ENCODE measurements at regions not wholly inside any gene's neighbourhood (a gene's known extent, or its start where the extent isn't known, plus 50 kb on each side); places are given as distances from the start of the nearest gene placed in this dataset.

DNA sequence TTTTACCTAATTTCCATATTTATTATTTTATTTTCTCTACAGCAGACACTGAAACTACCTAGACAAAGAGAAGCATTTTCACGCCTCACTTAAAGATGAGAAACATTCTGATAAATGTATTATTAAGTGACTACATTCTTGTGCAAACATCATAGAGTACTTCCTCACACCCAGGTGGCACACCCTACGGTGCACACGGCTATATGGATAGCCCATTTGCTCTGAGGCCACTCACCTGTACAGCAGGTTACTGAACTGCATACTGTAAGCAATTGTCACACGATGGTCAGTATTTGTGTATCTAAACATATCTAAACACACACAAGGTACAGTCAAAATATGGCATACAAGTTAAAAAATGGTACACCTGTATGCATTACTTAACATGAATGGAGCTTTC is 481.4 kb downstream of the CMPK2 start:
- H3K27ac ChIP-seq (ENCODE audit: low read length) = no peak overlapping the region
- no peaks in the 10 kb centered on the region for H4K20me1 ChIP-seq (ENCODE audit: insufficient read depth, low read length)
- no peaks in the 10 kb centered on the region for H3K4me1 ChIP-seq (ENCODE audit: insufficient read depth, low read length)
- no peaks in the 10 kb centered on the region for H3K9me3 ChIP-seq (ENCODE audit: insufficient read depth, low read length, severe bottlenecking)
- ATAC-seq (ENCODE audit: insufficient read depth, low read depth) (no peak), DNase-seq (no peak)
- no peaks in the 10 kb centered on the region for H3K36me3 ChIP-seq (ENCODE audit: insufficient read depth, low read length)
- no peak overlapping the region for H3K9ac ChIP-seq (ENCODE audit: low read depth, low read length)
- no peak overlapping the region for H2AFZ ChIP-seq (ENCODE audit: low read depth, low read length)
- no peak overlapping the region for H3K4me3 ChIP-seq (ENCODE audit: low read depth in 1 of 2, low read length in 2 of 2)
- no peak for TF ChIP-seq EZH2 (IDR thresholded peaks at IDR 0.05; ENCODE audit: borderline replicate concordance, low read depth, low read length, severe bottlenecking)
- no peaks in the 10 kb centered on the region for H3K79me2 ChIP-seq (ENCODE audit: insufficient read depth, low read length)
- H3K4me2 ChIP-seq (ENCODE audit: insufficient read depth, low read length) = no peak overlapping the region
- no peaks in the 10 kb centered on the region for H3K27me3 ChIP-seq (ENCODE audit: insufficient read depth, low read length, poor library complexity)

DNA sequence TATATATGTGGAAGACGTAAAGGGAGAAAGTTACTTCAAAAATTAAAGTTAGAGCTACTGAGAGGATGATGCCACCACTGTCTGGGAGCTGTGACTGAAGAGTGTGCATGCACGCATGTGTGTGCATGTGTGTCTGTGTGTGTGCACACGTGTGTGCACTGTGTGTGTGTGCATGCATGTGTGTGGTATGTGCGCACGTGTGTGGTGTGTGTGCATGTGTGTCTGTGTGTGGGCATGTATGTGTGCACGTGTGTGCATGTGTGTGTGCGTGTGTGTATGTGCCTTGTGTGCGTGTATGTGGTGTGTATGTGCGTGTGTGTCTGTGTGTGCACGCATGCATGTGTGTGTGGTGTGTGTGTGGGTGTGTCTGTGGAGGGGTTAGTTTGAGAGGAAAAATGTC is 473.4 kb downstream of the CMPK2 start:
- H3K4me1 ChIP-seq (ENCODE audit: insufficient read depth, low read length) = no peaks in the 10 kb centered on the region
- no peak for DNase-seq
- H2AFZ ChIP-seq (ENCODE audit: low read depth, low read length) = no peak overlapping the region
- H3K4me3 ChIP-seq (ENCODE audit: low read depth in 1 of 2, low read length in 2 of 2) = no peak overlapping the region
- H3K36me3 ChIP-seq (ENCODE audit: insufficient read depth, low read length) = no peaks in the 10 kb centered on the region
- no peak overlapping the region for H3K27ac ChIP-seq (ENCODE audit: low read length)
- no peaks in the 10 kb centered on the region for H3K27me3 ChIP-seq (ENCODE audit: insufficient read depth, low read length, poor library complexity)
- H3K9me3 ChIP-seq (ENCODE audit: insufficient read depth, low read length, severe bottlenecking) = no peaks in the 10 kb centered on the region
- H4K20me1 ChIP-seq (ENCODE audit: insufficient read depth, low read length) = no peaks in the 10 kb centered on the region
- no peak overlapping the region for H3K9ac ChIP-seq (ENCODE audit: low read depth, low read length)
- TF ChIP-seq, protein P1, sequence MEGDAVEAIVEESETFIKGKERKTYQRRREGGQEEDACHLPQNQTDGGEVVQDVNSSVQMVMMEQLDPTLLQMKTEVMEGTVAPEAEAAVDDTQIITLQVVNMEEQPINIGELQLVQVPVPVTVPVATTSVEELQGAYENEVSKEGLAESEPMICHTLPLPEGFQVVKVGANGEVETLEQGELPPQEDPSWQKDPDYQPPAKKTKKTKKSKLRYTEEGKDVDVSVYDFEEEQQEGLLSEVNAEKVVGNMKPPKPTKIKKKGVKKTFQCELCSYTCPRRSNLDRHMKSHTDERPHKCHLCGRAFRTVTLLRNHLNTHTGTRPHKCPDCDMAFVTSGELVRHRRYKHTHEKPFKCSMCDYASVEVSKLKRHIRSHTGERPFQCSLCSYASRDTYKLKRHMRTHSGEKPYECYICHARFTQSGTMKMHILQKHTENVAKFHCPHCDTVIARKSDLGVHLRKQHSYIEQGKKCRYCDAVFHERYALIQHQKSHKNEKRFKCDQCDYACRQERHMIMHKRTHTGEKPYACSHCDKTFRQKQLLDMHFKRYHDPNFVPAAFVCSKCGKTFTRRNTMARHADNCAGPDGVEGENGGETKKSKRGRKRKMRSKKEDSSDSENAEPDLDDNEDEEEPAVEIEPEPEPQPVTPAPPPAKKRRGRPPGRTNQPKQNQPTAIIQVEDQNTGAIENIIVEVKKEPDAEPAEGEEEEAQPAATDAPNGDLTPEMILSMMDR (IDR thresholded peaks at IDR 0.05; ENCODE audit: borderline replicate concordance, extremely low read depth, low read length, poor library complexity, severe bottlenecking) = no peak
- TF ChIP-seq EZH2 (IDR thresholded peaks at IDR 0.05; ENCODE audit: borderline replicate concordance, low read depth, low read length, severe bottlenecking) = no peak
- H3K79me2 ChIP-seq (ENCODE audit: insufficient read depth, low read length) = no peaks in the 10 kb centered on the region
- ATAC-seq (ENCODE audit: insufficient read depth, low read depth) = no peak
- no peak overlapping the region for H3K4me2 ChIP-seq (ENCODE audit: insufficient read depth, low read length)

DNA sequence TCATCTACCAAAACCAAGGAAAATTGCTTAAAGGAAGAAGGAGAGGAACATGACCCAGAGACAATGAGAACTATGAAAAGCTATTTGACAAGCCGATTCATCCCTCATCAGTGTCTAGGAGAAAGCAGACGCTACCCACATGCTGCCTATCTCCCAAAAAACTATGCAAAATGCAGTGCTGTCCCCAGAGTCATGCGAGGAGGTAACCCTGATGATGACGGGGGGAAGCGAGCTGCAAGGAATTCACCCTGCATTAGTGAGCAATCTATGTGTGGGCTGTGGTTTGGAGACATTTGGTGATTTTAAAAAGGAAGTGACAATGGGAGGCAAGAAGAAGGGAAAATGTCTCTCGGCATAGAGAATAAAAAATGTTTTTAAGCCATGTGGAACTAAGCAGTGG is 472.7 kb downstream of the CMPK2 start:
- Histone ChIP-seq H4K20me1 (ENCODE audit: insufficient read depth, low read length) (no peaks in the 10 kb centered on the region), H3K79me2 (ENCODE audit: insufficient read depth, low read length) (no peaks in the 10 kb centered on the region), H3K9ac (ENCODE audit: low read depth, low read length) (no peak overlapping the region), H2AFZ (ENCODE audit: low read depth, low read length) (no peak overlapping the region), H3K4me3 (ENCODE audit: low read depth in 1 of 2, low read length in 2 of 2) (no peak overlapping the region), H3K36me3 (ENCODE audit: insufficient read depth, low read length) (no peaks in the 10 kb centered on the region), H3K9me3 (ENCODE audit: insufficient read depth, low read length, severe bottlenecking) (no peaks in the 10 kb centered on the region), H3K27ac (ENCODE audit: low read length) (no peak overlapping the region), H3K4me2 (ENCODE audit: insufficient read depth, low read length) (no peak overlapping the region), H3K4me1 (ENCODE audit: insufficient read depth, low read length) (no peaks in the 10 kb centered on the region), H3K27me3 (ENCODE audit: insufficient read depth, low read length, poor library complexity) (no peaks in the 10 kb centered on the region)
- DNase-seq (no peak), ATAC-seq (ENCODE audit: insufficient read depth, low read depth) (no peak)
- no peak for TF ChIP-seq EZH2 (IDR thresholded peaks at IDR 0.05; ENCODE audit: borderline replicate concordance, low read depth, low read length, severe bottlenecking)
- TF ChIP-seq, protein P1 (IDR thresholded peaks at IDR 0.05; ENCODE audit: borderline replicate concordance, extremely low read depth, low read length, poor library complexity, severe bottlenecking) = no peak

DNA sequence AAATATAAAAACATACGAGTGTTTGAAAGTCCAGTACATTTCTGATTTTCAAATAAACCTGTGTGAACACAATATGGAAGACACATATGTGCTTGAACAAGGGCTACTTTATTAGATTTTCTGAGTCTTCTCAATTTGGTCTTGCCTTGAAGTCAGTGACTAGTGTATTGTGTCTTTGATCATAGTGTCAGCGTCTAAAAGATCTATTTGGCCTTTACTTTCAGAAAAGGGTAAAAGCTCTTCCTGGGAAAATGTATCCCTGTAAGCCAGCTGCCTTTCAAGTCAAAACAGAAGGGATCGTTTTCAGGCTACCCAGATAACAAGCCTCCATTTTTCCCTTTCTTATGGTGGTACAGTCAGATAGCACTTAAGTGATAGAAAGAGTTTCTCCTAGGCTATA is 471.9 kb downstream of the CMPK2 start:
- no peak overlapping the region for H2AFZ ChIP-seq (ENCODE audit: low read depth, low read length)
- DNase-seq = no peak

More for the DNA sequence above, 471.9 kb downstream of the CMPK2 start:
- Histone ChIP-seq H3K4me1 (ENCODE audit: insufficient read depth, low read length) (no peaks in the 10 kb centered on the region), H3K36me3 (ENCODE audit: insufficient read depth, low read length) (no peaks in the 10 kb centered on the region), H4K20me1 (ENCODE audit: insufficient read depth, low read length) (no peaks in the 10 kb centered on the region), H3K4me2 (ENCODE audit: insufficient read depth, low read length) (no peak overlapping the region), H3K4me3 (ENCODE audit: low read depth in 1 of 2, low read length in 2 of 2) (no peak overlapping the region), H3K9ac (ENCODE audit: low read depth, low read length) (no peak overlapping the region), H3K27ac (ENCODE audit: low read length) (no peak overlapping the region), H3K79me2 (ENCODE audit: insufficient read depth, low read length) (no peaks in the 10 kb centered on the region), H3K9me3 (ENCODE audit: insufficient read depth, low read length, severe bottlenecking) (no peaks in the 10 kb centered on the region), H3K27me3 (ENCODE audit: insufficient read depth, low read length, poor library complexity) (no peaks in the 10 kb centered on the region)
- ATAC-seq (ENCODE audit: insufficient read depth, low read depth) = no peak
- no peak for TF ChIP-seq EZH2 (IDR thresholded peaks at IDR 0.05; ENCODE audit: borderline replicate concordance, low read depth, low read length, severe bottlenecking)
- TF ChIP-seq, protein P1 (IDR thresholded peaks at IDR 0.05; ENCODE audit: borderline replicate concordance, extremely low read depth, low read length, poor library complexity, severe bottlenecking) = no peak
